ENCODE measurements at regions not wholly inside any gene's neighbourhood (a gene's known extent, or its start where the extent isn't known, plus 50 kb on each side); places are given as distances from the start of the nearest gene placed in this dataset.

DNA sequence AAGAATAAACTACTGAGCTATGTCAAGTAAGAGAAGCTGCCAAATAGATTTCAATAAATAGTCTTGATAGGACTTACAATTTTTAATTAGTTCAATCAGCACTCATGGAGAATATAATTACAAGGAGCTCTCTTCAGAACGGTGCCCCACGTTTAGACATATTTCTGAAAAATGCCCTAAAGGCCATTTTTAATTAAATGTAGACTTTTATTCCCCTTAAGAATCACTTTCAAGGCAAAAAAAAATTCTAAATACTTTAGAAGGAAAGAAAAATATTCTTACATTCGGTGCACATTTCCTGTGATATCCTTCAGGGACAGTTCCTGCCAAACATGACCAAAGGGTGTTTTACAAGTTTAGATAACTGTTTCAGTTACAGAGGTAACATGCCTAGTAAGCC lies 202.5 kb upstream of the CDH7 start:
- TF ChIP-seq POLR2AphosphoS5 (IDR thresholded peaks at IDR 0.05): no peak
- no peak for TF ChIP-seq POLR2A (IDR thresholded peaks at IDR 0.05)
- TF ChIP-seq, protein P1, sequence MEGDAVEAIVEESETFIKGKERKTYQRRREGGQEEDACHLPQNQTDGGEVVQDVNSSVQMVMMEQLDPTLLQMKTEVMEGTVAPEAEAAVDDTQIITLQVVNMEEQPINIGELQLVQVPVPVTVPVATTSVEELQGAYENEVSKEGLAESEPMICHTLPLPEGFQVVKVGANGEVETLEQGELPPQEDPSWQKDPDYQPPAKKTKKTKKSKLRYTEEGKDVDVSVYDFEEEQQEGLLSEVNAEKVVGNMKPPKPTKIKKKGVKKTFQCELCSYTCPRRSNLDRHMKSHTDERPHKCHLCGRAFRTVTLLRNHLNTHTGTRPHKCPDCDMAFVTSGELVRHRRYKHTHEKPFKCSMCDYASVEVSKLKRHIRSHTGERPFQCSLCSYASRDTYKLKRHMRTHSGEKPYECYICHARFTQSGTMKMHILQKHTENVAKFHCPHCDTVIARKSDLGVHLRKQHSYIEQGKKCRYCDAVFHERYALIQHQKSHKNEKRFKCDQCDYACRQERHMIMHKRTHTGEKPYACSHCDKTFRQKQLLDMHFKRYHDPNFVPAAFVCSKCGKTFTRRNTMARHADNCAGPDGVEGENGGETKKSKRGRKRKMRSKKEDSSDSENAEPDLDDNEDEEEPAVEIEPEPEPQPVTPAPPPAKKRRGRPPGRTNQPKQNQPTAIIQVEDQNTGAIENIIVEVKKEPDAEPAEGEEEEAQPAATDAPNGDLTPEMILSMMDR (IDR thresholded peaks at IDR 0.05): no peak
